Activated B cell treated with CpG ODN at 0.5 μM for 24 hours (primary cell): ENCODE measurements at regions not wholly inside any gene's neighbourhood (a gene's known extent, or its start where the extent isn't known, plus 50 kb on each side); places are given as distances from the start of the nearest gene placed in this dataset.

ENCODE experiments used
- ATAC-seq: fragments of 200-7000 bp; cut with Tn5 transposase; one replicate; pipeline ENCODE4 v1.10.0; 2021; ENCODE audit warnings: low read depth, mild to moderate bottlenecking, moderate library complexity
- CTCF ChIA-PET: fragments of 350-600 bp; sonication (Branson Sonifier 250); formaldehyde crosslinking; loops from one replicate; lab custom pipeline; 2021; ENCODE audit warnings: antibody characterized with exemption; lab: Charles Lee
- POLR2A ChIA-PET: fragments of 350-600 bp; sonication (Branson Sonifier 250); formaldehyde crosslinking; loops from one replicate; lab custom pipeline; 2021; ENCODE audit warnings: antibody characterized with exemption; lab: Charles Lee
- DNase-seq: peaks from one replicate; pipeline ENCODE4 v3.0.0; 2022
- H3K27ac Mint-ChIP-seq: one replicate; pipeline ENCODE4 v1.8.0; 2020; ENCODE audit warnings: mixed read lengths
- H3K27me3 Mint-ChIP-seq: one replicate; pipeline ENCODE4 v1.8.0; 2021; ENCODE audit warnings: mixed read lengths
- H3K36me3 Mint-ChIP-seq: one replicate; pipeline ENCODE4 v1.8.0; 2021; ENCODE audit warnings: low read depth, mixed read lengths
- H3K4me1 Mint-ChIP-seq: one replicate; pipeline ENCODE4 v1.8.0; 2021; ENCODE audit warnings: mixed read lengths
- H3K4me3 Mint-ChIP-seq: one replicate; pipeline ENCODE4 v1.8.0; 2020; ENCODE audit warnings: mild to moderate bottlenecking, mixed read lengths
- H3K9me3 Mint-ChIP-seq: one replicate; pipeline ENCODE4 v1.8.0; 2020; ENCODE audit warnings: mixed read lengths
- CTCF ChIP-seq: fragments of 200-600 bp; IDR thresholded peaks from one replicate; pipeline ENCODE4 v1.8.0; 2022; ENCODE audit warnings: antibody characterized with exemption, mild to moderate bottlenecking
- intact Hi-C: fragments of 100-400 bp; cut with micrococcal nuclease; formaldehyde crosslinking; loops from one replicate; pipeline ENCODE4 v1.15.1; 2024

- intact Hi-C loops, result no loop called here
- no peak overlapping the region for H3K27ac Mint-ChIP-seq
Observed at GRCh38 chr2:12827721-12828120, 111.0 kb downstream of the TRIB2 start.

GRCh38 chr2:12828980-12829379, 112.2 kb downstream of the TRIB2 start:
- CTCF ChIA-PET, result no interaction called here
- no peaks in the 10 kb centered on the region for H3K9me3 Mint-ChIP-seq
- H3K27ac Mint-ChIP-seq, result no peak overlapping the region
- no peaks in the 10 kb centered on the region for H3K36me3 Mint-ChIP-seq
- POLR2A ChIA-PET, result no interaction called here
- intact Hi-C loops, result no loop called here
- peaks cover 12% of the 10 kb centered on the region for H3K27me3 Mint-ChIP-seq
- no peak for TF ChIP-seq CTCF
- no peaks in the 10 kb centered on the region for H3K4me1 Mint-ChIP-seq
- no peak for DNase-seq
- ATAC-seq, result no peak
- no peak overlapping the region for H3K4me3 Mint-ChIP-seq

More at GRCh38 chr2:12827721-12828120, 111.0 kb downstream of the TRIB2 start:
- ChIA-PET CTCF (no interaction called here), POLR2A (no interaction called here)
- no peaks in the 10 kb centered on the region for H3K36me3 Mint-ChIP-seq
- TF ChIP-seq CTCF, result no peak
- ATAC-seq (no peak), DNase-seq (no peak)
- no peak overlapping the region for H3K4me3 Mint-ChIP-seq
- H3K27me3 Mint-ChIP-seq, result peaks cover 19% of the 10 kb centered on the region
- no peaks in the 10 kb centered on the region for H3K4me1 Mint-ChIP-seq
- H3K9me3 Mint-ChIP-seq, result no peaks in the 10 kb centered on the region

- no peak for TF ChIP-seq CTCF
- Mint-ChIP-seq H3K27ac (no peak overlapping the region), H3K9me3 (no peaks in the 10 kb centered on the region), H3K4me3 (no peak overlapping the region), H3K4me1 (no peaks in the 10 kb centered on the region), H3K36me3 (no peaks in the 10 kb centered on the region), H3K27me3 (peaks cover 22% of the 10 kb centered on the region)
- intact Hi-C loops, result no loop called here
- no peak for ATAC-seq
- POLR2A ChIA-PET, result no interaction called here
- no peak for DNase-seq
- CTCF ChIA-PET, result no interaction called here
Observed at GRCh38 chr2:12831016-12831415, 114.3 kb downstream of the TRIB2 start.

GRCh38 chr2:12834239-12834638, 117.5 kb downstream of the TRIB2 start:
- Mint-ChIP-seq H3K36me3 (no peaks in the 10 kb centered on the region), H3K27ac (no peak overlapping the region), H3K4me1 (no peaks in the 10 kb centered on the region), H3K4me3 (no peak overlapping the region), H3K27me3 (peaks cover 23% of the 10 kb centered on the region), H3K9me3 (no peaks in the 10 kb centered on the region)
- no peak for TF ChIP-seq CTCF
- CTCF ChIA-PET, result no interaction called here
- DNase-seq (no peak), ATAC-seq (no peak)
- intact Hi-C loops, result no loop called here
- POLR2A ChIA-PET, result no interaction called here

- ATAC-seq (no peak), DNase-seq (no peak)
- ChIA-PET POLR2A (no interaction called here), CTCF (no interaction called here)
- no peak overlapping the region for H3K4me3 Mint-ChIP-seq
- intact Hi-C loops, result no loop called here
- no peaks in the 10 kb centered on the region for H3K36me3 Mint-ChIP-seq
- H3K4me1 Mint-ChIP-seq, result no peaks in the 10 kb centered on the region
- no peaks in the 10 kb centered on the region for H3K9me3 Mint-ChIP-seq
- TF ChIP-seq CTCF, result no peak
- peaks cover 32% of the 10 kb centered on the region for H3K27me3 Mint-ChIP-seq
- no peak overlapping the region for H3K27ac Mint-ChIP-seq
Observed at GRCh38 chr2:12835733-12836132, 119.0 kb downstream of the TRIB2 start.
